ENCODE measurements at regions not wholly inside any gene's neighbourhood (a gene's known extent, or its start where the extent isn't known, plus 50 kb on each side); places are given as distances from the start of the nearest gene placed in this dataset.
"Not testable (repeated sequence)": the region's sequence is repeated elsewhere in the genome, so short reads cannot be mapped to it uniquely, and the experiment has no call there.

DNA sequence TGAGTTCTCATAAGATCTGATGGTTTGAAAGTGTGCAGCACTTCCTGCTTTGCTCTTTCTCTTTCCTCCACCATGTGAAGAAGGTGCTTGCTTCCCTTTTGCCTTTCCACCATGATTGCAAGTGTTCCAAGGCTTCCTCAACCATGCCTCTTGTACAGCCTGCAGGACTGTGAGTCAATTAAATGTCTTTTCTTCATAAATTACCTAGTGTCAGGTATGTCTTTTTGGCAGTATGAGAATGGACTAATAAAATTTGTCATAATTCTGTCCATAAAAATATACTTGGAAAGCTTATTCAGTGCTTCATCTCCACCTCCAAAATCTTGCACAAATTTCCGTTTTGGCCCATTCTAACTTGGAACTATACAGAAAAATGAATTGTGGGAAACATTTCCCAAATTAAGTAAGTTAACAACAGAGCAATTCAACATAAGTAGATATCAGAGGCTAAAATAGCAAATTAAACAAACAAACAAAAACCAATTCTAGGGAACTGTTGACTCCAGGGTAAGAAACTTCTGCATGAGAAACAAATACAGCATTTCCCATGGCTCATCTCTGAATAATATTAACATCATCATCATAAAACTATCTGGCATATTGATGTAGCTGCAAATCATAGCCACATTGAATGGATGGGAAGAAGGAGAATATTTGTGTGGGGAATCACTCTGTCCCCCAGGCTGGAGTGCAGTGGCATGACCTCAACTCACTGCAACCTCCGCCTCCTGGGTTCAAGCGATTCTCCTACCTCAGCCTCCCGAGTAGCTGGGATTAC is 459.5 kb upstream of the FAR2 start:
- DNase-seq (ENCODE audit: low read depth in 2 of 2) = no peak

DNA sequence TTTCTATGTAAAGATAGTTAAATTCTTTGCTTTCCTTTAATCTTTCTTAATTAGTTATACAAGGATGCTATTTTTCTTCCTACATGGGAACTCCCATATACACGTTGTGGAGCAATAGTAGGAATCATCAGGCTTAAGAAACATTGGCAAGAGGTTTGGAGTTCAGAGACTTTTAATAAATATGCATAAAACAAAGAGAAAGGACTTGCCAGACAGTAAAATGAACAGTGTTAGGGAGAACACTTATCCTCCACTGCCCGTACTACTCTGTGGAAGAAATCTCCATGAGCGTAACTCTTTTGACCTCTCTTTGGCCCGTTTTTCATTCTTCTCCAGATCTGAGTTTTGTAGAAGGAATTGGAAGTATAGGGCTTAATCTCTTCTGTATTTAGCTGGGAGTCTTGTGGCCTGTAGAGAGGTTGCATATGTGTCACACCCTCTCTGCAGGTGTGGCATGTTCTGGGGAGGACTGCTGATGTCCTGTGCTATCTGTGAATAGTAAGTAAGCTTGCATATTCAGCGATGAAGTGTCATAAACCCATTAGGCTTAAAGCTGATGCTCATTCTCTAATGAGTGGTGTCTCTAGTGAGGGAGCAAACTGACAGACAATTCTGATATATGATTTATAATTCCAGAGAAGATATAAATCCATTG is 455.4 kb upstream of the FAR2 start:
- DNase-seq (ENCODE audit: low read depth in 2 of 2) = no peak

DNA sequence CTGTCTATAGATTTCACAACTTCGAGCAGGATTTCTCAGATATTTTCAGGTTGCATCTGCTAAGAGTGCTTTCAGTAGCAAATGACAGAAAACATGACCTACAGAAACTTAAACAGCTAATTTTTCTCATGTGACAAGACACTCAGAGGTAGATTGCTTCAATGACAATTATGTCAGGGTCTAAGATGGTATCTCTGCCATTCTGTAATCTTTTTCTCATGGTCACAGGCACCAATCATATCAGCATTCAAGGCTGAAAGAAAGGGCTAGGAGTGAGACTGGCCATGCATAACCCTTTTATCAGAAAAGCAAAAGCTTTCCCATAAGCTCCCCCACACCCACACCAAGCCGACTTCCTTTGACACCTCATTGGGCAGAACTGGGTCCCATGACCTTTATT is 450.5 kb upstream of the FAR2 start:
- no peak for DNase-seq (ENCODE audit: low read depth in 2 of 2)

DNA sequence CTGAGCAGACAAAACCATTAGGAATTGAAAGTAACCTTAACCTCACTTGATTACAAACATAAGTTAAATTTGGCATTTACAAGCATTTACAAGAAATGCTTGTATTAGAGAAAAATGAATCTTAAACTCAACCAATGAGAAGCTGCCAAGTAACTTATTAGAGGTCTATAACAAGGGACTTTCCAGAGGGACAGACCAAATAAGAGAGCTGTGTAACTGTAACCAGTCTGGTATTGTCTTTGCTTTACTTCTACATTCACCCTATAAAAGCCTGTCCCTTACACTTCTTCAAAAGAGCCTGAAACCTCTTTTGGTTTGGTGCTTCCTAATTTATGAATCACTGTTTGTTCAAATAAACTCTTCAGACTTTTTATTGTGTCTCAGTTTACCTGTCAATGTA is 450.0 kb upstream of the FAR2 start:
- no peak for DNase-seq (ENCODE audit: low read depth in 2 of 2)

DNA sequence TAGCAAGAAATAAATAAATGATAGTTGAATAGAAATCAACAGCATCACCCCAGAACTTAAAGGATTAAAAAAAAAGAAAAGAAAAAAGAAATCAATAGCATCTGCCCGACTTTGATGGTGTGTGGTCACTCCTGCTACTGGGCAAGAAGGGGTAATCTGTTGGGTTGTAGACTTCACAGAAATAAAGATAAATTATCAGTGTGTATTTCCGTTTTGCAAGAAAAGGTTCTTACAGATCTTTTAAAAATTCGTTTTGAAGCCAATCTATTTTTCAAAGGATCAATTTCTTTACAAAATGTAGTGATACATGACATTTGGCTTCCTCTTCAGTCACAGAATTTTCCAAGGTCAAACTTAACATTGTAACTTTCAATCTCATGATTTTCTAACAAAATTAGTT is 448.9 kb upstream of the FAR2 start:
- no peak for DNase-seq (ENCODE audit: low read depth in 2 of 2)

DNA sequence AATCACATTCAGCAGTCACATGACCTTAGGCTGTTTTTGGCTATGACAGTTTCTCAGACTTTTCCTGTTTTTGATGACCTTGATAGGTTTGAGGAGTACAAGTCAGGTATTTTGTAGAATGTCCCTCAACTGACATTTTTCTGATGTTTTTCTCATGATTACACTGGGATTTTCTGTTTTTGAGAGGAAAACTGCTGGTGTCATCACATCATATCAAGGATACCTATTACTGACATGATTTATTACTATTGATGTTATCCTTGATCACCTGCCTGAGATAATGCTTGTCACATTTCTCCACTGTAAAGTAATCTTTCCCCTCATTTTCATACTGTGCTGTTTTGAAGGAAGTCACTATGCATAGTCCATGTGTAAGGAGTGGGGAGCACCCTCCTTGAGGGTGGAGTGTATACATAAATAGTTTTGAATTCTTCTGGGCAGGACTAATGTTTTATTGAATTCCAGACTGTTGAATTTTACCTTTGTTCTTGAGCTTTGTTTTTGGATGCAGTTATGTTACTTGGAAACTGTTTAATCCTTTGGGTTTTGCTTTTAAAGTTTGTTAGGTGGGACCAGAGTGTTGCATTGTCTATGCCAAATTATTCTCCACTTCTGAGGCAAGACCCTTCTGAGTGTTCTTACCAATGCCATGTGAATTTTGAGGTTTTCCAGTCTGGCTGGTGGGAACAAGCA is 444.5 kb upstream of the FAR2 start:
- no peak for DNase-seq (ENCODE audit: low read depth in 2 of 2)

DNA sequence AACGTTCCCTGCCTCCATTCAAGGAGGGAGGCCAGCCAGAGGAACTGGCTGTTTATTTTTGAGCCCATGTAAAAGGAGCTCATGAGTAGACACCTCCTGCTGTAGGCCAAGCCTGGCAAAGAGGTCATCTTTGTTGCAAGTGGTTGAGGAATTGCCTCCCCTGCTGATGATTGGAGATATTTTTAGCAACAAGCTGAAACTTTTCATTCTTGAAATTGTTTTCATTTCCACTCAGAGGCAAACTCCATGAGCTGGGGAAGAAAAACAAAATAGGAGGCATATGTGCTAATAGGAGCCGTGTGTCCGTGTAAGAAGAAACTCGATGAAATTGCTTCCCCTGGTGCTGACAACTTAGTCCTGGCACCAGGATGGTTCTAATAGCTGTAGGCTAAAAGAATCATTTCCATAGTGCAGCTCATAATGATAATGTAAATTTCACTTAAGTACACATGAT is 440.1 kb upstream of the FAR2 start:
- DNase-seq (ENCODE audit: low read depth in 2 of 2) = peak; percentile 86 to 87

DNA sequence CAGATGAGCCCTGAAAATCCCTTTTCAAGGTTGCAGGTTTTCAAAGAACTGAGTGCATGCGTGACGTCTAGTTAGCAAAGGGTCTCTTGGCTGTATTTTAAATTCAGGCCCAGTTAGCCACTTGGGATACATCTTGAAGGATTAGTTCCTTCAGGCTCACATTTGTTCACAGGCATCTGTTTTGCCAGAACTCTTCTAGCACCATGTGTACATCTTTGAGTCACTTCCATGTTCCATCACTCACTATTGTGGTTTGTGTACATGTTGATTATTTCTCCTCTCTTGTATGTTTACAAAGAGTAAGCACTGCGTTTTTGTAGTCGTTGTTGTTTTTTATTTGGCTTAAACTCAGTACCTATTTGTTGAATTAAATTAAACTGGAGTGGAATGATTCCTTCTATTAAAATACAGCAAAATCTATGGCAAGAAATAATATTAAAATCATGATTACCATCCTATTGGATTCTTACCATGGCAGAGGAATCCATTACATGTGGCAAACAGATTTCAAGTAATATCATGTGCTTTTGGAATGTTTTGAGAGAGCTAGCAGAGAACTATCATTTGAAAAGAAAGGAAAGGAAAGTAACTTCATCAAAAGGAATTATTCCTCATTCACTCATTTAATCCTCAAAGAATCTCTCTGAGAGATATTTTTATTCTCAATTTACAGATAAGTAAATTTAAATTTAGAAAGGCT is 438.9 kb upstream of the FAR2 start:
- DNase-seq (ENCODE audit: low read depth in 2 of 2) = no peak

DNA sequence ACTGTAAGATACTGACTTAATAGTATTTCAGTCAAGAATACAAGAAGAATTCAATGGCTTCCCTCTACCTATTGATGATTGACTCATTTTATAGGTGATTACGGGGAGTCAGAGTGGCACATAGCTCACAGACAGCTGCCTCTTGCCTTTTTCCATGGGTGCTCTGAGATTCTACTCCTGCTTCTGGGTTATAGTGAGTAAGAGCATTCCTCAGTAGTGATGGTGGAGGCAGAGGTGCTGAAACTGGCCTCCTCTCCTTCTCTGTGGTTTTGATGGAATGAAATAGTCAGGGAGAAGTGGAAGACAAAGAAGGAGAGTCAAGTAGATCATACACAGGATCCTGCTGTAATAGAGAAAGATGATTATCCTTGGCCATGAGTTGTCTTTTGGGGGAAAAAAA is 438.2 kb upstream of the FAR2 start:
- peak; percentile 82 to 85 for DNase-seq (ENCODE audit: low read depth in 2 of 2)

DNA sequence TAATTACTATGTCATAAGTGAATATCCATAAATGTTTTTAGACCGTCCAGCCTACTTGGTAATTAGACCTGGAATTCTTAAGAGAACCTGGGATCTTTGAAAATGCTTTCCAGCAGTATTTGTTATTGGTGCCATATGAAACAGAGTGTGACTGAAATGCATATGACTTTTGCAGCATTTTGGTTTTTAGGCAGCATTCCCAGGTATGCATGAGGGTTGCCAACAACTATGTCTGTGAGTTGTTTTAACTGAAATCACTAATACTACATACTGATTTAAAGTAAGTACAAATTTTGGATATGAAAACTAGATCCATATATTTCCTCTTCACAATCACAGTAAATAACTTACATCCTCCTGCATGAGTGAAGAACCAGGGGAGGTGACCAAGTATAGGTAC is 437.7 kb upstream of the FAR2 start:
- no peak for DNase-seq (ENCODE audit: low read depth in 2 of 2)

DNA sequence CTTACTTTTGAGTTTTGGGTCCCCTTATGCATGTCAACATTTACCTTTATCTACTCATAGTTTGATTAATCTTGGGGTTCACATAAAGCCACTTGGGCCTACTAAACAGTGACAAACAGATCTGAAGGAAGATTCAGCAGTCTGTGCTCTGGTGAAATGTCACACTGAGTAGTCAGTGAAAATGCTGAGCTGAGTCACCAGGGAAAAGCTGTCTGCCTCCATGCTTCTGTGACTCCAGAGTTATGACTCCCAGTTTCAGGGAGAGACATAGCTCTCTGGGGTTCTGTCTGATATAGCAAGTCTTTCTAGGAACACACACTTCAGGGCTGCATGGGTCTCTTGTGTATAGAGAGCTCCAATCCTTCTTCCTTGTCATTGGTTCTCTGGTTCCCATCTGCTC is 406.3 kb upstream of the FAR2 start:
- DNase-seq (ENCODE audit: low read depth in 2 of 2) = no peak

DNA sequence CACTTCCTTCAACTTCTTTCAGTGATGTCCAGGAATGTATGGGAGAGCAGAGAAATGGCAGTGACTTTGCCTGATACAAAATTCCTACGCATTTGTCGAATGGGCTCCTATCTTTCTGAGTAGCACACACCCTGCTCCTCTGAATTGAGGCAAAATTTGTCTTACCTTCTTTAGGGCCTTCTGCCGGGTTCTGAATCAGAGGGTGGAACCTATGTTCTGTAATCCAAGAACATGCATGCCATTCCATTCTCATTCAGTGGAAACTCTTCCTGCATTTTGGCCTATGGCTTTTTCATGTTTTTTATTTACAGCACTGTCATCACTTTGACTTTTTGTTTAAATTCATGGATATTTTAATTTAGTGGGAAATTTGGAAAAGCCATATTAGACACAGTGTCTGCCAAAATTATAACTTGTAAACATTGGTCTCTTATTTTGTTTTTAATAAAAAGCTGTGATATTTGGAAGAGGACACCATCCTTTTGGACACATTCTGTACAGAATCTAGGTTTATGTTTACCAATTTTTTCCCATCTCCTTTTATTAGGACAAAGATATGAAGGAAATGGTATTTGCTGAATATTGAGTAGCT is 402.2 kb upstream of the FAR2 start:
- DNase-seq (ENCODE audit: low read depth in 2 of 2) = no peak

DNA sequence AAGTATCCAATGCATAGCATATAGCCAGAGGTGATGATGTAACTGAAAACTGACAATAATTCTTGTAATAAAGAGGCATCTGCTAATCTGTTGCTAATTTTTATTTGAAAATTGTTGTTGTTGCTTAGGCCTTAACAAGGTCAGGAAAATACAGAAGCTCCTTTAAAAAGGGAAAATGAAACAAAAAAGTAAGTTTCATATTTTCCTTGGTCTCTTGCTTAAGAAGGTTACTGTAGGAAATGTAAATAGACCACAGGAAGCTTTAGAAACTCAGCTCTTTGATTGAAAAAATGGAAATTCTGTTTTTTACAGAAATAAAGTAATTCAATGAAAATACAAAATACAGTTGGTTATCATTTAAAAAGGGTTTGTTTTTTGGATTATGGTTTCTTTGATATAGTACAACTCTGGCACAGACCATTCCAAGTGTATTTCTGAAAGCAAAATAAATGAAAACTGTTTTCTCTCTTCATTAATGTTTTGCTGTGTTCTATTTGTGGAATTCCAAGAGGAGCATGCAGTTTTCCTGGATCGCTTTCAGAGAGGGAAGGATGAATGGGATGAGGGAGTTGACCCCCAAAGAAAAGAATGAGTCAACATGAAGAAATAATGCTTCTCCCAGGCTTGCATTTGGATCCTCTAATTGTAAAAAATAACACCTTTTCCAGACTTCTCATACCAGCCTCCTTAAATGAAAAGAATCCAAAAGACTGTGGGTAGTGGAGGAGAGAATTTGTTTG is 398.0 kb upstream of the FAR2 start:
- no peak for DNase-seq (ENCODE audit: low read depth in 2 of 2)

DNA sequence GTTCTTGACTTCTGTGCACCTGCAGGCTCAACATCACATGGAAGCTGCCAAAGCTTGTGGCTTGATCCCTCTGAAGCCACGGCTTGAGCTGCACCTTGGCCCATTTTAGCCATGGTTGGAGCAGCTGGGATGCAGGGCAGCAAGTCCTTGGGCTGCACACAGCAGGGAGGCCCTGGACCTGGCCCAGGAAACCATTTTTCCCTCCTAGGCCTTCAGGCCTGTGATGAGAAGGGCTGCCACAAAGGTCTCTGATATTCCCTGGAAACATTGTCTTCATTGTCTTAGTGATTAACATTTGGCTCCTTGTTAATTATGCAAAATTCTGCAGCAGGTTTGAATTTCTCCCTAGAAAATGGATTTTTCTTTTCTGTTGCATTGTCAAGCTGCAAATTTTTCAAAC is 394.1 kb upstream of the FAR2 start:
- DNase-seq (ENCODE audit: low read depth in 2 of 2) = no peak

DNA sequence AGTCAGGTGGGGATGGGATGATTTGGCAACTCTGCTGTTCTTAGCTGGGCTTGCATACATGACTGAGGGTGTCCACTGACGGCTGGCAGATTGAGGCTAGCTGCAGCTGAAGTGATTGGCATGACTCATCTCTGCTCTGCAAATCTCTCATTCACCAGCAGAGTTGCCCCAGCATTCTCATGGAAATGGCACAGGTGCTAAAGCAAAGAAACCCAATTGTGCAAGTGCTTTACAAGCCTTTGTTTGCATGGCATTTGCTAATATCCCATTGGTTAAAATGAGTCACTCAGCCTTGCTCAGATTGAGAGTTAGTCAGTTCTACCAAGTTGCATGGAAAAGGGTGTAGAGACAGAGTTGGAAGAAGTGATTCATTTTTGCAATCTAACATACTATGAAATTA is 389.7 kb upstream of the FAR2 start:
- no peak for DNase-seq (ENCODE audit: low read depth in 2 of 2)

DNA sequence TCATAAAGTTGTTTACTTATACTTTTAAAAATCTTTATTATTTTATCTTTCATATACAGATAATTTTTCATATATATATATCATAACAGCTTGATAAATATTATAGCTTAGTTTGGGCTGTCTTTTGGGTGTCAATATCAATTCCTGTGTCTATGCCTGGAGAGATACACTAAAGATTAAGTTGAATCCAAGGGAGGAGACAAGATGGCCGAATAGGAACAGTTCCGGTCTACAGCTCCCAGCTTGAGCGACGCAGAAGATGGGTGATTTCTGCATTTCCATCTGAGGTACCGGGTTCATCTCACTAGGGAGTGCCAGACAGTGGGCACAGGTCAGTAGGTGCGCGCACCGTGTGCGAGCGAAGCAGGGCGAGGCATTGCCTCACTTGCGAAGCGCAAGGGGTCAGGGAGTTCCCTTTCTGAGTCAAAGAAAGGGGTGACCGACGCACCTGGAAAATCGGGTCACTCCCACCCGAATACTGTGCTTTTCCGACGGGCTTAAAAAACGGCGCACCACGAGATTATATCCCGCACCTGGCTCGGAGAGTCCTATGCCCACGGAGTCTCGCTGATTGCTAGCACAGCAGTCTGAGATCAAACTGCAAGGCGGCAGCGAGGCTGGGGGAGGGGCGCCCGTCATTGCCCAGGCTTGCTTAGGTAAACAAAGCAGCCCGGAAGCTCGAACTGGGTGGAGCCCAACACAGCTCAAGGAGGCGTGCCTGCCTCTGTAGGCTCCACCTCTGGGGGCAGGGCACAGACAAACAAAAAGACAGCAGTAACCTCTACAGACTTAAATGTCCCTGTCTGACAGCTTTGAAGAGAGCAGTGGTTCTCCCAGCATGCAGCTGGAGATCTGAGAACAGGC is 388.8 kb upstream of the FAR2 start:
- DNase-seq (ENCODE audit: low read depth in 2 of 2) = not testable (repeated sequence)

DNA sequence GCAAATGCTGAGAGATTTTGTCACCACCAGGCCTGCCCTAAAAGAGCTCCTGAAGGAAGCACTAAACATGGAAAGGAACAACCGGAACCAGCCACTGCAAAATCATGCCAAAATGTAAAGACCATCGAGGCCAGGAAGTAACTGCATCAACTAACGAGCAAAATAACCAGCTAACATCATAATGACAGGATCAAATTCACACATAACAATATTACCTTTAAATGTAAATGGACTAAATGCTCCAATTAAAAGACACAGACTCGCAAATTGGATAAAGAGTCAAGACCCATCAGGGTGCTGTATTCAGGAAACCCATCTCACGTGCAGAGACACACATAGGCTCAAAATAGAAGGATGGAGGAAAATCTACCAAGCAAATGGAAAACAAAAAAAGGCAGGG is 387.2 kb upstream of the FAR2 start:
- not testable (repeated sequence) for DNase-seq (ENCODE audit: low read depth in 2 of 2)

DNA sequence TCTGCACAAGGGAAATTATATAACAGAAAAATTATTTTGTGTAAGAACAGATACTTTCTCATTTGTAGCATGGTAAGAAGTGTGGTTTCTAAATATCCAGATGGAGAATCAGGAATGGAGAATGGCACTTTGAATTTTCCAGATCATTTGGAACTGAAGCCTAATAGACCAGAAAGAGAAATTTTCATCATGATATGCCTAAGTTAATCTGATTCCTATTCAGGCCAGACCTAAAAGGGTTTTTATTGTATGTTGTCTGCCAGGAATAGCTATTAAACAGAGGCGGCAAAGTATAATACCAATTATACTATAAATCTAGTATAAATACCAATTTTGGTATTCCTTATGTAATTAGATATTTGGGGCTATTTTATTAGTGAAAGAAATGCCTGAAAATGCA is 382.7 kb upstream of the FAR2 start:
- DNase-seq (ENCODE audit: low read depth in 2 of 2) = no peak

DNA sequence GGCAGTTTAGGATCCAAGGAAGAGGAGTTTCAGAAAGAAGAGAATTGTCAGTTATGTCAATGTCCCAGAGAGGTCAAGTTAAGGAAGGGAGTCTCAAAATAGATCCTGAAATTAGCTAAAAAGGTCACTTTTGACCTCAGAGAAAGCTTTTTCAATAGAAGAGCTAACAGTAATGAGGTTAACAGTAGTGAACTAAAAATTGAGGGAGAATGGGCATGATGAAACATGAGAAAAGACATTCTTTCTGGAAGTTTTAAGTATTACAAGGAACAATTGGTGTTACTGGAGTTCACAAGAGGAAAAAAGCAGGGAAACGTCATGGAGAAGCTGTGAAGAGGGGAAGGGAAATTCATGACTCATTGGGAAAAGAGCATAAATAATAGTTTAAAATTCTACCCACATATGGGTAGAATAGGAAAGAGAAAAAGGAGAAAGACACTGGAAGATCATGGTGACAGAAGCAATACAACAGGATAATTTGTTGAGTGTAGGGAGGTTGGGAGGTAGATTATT is 381.2 kb upstream of the FAR2 start:
- DNase-seq (ENCODE audit: low read depth in 2 of 2) = no peak

DNA sequence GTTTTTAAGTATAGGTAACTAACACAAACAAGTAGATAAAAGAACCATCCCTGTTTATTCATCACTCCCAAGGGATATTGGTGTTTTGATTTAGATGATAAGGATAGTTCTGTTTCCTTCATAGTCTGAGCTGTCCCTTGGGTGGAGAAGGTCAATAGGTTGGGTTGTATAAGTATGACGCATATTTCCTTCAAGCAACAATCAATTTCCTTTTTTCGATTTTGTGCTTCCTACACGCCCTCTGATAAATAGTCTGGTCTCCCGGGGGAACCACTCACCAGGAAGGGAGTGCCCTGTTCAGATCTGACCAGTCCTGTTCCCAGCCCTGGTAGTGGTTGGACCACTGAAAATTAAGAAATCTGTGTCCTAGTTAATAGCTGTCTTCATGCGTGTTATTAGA is 378.8 kb upstream of the FAR2 start:
- DNase-seq (ENCODE audit: low read depth in 2 of 2) = no peak

Measured in fibroblast of skin of left biceps (primary cell).